GM18508 (cell line): ENCODE measurements at regions not wholly inside any gene's neighbourhood (a gene's known extent, or its start where the extent isn't known, plus 50 kb on each side); places are given as distances from the start of the nearest gene placed in this dataset.

Experiments used
- ATAC-seq: cut with Tn5 transposase; IDR thresholded peaks from one replicate; pipeline ENCODE4 v1.9.1; 2021; ENCODE audit warnings: moderate number of reproducible peaks; ENCODE audit not compliant: insufficient read depth, unreplicated experiment

DNA sequence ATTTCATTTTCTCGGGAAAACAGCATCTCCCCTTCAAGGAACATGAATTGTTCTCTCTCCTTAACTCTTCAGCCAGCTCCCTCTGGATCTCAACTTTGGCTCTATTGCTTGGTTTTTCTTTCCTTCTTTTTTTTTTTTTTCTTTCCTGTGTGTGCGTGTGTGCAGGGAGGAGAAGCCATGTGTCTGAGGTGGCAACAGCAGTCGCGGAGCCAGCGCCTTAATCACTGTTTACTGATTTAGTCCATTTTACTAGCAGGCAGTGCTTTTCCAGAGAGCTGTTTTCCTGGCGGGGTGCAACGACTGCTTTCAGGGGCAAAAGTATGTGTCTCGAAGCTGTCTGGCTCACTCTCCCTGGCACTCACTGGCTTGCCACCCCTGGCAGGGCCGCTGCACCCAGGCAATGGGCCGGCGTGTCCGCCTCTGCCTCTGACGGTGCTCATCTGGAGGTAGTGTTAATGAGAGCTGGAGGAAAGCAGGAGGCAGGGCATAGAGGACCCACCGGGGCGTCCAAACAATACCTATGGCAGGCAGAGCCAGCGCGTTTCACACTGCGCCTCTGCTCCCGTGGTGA is 835.4 kb upstream of the NR2F2 start:
- ATAC-seq, result no peak

DNA sequence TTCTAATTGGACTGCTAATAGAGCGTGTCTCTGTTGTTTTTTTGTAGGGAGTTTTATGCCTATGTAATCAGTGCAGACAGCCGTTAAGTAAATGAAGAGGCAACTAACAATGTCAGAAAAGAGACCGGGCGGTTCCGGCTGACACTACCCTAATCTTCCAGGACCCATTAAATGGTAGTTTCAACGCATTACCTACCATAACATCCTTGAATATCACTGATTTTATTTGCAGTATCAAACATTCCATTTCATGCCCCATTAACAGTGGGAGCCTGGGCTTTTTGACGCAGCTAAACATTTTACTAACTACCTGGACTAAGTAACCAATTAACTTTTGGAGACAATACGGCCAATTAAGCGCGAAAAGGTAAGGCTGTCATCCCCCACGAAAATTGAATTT is 832.9 kb upstream of the NR2F2 start:
- ATAC-seq, result no peak

DNA sequence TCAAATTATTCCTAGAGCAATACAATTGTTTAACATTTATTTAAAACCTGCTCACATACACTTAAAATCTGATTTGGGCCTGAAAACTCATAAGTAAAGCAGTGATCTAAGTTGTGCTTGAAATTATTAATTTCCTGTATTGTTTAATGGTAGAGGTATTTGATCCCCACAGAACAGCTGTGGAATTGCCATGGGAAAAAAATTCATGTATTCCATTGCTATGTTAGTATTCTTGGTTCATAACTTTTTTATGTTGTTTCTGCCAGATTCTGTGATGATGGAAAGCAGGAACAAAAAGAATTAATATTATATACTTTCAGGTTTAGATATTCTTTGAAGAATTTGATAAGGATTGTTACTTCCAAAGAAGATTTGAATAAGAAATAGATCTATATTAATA is 831.5 kb upstream of the NR2F2 start:
- no peak for ATAC-seq

DNA sequence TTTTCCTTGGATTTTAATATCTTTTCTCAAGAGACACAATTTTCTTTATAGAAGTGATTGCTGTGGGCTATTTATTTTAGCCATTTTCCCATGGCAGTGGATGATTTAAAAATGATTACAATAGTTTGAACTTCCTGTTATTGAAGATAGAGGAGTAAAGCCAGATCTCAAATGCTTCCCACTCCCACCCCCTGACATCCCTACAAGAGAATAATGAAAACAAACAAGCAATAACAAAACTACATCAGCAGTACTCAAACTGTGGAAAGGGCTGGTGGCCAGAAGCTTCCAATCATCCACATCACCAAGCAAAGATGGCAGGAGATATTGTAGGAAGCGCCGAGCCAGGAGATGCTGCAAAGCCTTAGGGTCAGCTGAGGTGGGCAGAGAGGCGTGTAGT is 831.1 kb upstream of the NR2F2 start:
- ATAC-seq, result no peak

DNA sequence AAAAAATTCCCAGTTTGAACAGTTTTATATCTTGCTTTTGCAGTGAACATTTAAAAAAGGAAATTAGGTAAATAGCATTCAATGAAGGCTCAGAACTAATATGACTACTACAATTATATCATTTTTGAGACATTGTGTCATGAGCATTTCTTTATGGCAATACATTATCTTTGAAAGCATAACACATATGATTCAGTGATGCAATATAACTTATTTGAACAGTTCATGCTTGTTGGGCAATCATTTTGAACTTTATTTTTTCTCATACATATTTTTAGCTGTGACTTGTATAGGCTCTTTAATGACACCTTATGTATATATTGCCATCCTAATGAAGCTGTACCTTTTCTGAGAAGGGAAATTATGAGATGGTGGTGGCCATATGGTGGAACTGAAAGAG is 828.6 kb upstream of the NR2F2 start:
- no peak for ATAC-seq

DNA sequence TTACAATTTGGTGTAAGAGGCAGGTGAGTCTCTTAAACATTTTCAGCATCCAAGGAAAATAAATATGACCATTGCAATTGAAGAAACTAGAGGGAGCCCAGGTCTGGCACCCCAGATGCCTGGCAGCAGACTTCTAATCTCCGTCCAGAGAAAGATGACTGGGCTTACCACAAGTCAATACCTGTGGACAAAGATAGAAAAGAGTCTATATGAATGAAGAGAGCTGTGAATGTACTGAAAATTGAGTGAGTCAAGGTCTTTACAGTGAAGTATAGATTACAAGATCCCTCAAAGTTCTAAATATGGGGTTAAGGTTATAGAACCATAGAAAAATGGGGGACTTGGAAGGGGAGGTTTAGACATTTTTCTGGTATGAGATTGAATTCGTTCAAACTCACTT is 827.4 kb upstream of the NR2F2 start:
- no peak for ATAC-seq

DNA sequence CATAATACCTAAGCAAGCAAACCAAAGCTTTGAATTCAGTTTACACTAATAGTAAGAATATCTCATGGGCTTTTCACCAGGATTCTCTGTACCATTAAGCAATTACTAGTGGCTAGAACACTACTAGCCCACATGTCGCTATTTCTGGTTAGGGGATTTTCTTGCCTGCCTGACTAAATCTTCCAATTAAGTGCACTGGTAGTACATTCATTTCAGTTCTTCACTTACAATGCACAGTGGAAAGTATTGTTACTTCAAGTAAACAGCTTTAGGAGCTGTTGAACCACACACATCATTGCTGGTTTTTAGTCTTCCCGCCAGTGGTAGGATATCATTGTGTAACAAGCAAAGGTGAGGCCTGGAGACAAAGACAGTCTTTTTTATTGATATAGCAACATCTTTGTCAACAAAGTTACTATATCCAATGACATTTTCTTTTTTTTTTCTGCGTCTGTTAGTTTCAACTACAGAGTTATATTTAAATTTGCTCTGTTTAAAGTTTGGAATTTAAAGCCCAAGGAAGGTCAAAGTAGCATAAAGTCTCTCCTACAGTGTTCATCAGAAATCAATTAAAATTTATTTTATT is 826.8 kb upstream of the NR2F2 start:
- no peak for ATAC-seq

DNA sequence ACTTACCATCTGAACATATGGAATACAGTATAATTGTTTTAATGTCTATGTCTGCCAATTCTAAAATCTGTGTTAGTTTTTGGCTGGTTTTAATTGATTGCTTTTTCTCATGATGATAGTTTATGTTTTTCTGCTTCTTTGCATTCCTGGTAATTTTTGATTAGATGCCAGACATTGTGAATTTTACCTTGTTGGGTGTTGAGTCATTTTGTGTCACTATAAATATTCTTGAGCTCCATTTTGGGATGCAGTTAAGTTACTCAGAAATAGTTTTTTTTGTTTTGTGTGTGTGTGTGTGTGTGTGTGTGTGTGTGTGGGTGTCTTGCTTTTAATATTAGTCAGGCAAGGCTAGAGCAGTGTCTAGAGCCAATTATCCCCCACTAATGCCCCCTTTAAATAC is 818.8 kb upstream of the NR2F2 start:
- no peak for ATAC-seq

DNA sequence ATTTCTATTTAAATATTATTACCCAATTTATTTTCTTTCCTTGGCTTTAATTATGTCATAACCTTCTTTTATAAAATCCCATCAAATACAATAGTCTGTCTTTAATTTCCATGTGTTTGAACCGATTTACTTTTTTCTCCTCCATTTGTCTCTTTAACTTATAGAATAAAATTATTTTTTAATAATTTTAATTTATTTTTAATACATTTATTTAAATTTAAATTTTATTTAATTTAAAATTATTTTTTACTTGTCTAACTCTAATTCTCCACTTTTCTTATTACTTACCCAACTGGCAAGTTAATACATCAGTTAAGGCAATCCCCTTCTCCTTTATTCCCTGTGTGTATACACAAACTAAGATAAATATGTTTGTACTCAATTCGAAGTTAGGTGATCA is 817.6 kb upstream of the NR2F2 start:
- ATAC-seq, result no peak

DNA sequence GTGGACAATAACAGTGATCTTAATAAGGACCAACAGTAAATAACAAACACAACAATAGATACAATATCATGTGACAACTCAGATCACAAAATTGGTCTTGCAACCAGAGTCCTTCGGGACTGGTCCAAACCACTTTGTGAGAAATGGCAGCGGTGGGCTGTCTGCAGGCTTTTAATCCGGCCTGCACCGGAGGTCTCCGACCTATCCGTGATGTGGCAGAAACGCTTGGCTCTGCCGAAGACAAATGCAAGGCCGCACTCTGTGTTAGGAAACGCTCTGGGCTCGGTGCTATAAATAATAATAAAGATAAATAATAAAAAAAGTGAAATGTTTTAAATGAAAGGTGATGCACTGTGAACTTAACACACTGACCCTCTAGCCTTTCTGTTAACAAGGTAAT is 810.6 kb upstream of the NR2F2 start:
- ATAC-seq, result no peak

DNA sequence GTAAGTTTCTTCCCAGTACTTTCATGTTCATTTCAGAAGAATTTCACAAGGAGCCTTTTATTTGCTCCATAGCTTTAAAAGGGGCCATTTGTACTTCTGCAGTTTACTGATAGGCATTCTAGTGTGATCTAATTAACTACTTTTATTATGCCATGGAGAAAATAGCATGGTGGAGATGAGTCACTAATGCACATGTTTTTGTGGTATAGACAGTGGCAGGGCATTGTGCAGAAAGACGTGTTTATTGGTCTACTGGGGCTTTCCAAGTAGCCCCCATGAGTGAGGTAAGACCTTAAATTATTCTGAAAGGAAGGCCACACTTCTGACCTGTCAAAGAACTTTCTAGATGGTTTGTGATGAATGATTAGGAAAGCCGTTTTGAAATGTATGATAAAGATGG is 810.0 kb upstream of the NR2F2 start:
- no peak for ATAC-seq

DNA sequence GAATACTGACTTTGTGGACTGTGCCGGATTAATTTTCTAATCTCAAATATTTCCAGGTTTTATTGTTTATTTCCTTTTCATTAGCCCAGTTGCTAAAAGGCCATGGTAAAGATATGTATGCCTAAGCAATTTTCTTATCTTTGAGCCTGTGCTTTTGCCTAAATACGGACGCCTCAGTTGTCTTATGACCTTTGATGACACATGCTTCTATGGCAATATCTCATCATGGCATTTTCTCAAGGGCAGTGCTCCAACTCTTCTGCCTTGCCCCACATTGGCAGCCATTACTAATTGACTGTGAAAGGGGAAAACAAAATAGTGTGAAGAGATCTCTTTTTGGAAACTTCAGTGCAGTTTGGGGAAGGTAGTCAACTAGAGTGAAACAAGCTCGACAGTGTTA is 809.6 kb upstream of the NR2F2 start:
- ATAC-seq, result no peak

DNA sequence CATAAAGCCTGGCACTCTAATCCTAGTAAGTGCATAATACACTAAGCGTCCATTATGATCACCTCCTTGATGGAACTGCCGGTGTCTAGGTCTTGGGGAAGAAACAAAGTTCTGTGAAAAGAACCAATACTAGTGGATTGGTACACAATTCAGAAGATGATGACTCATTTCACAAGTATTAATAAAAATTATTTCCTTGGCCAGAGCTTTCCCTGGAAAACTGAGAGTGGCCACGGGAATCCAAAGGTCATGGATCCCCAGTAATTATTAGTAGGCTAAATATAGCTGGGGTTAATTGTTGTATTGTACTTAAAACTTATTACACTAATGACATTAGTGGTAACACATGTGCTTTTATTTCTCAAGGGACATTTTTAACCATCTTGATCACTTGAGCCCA is 808.0 kb upstream of the NR2F2 start:
- ATAC-seq, result no peak

DNA sequence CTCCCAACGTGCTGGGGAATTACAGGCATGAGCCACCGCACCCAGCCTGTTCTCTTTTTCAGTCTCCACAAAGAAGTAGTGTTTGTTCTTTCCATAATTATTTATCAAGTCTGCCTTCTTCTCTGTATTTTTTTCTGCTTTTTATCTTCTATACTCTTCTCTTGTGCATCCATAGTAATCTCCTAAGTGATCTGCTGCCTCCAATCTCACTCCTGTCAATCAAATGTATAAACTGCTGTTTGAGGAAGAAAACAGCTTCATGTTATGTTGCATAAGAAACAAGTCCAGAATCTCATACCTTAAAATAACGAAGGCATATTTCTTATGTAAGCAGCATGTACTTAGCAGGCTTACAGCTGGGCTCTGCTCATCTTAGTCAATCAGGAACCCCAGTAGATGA is 801.6 kb upstream of the NR2F2 start:
- no peak for ATAC-seq

DNA sequence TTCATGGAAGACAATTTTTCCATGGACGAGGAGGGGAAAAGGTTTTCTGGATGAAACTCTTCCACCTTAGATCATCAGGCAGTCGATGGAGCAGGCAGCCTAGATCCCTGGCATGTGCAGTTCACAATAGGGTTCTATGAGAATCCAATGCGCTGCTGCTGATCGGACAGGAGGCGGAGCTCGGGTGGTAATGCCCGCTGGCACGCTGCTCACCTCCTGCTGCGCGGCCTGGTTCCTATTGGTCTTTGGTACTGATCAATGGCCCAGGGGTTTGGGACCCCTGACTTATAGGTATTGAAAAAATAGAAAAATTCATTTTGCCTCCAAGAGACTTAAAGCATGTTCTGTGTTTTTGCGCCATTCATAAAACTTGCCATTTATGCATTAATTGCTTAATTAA is 793.9 kb upstream of the NR2F2 start:
- ATAC-seq, result no peak

DNA sequence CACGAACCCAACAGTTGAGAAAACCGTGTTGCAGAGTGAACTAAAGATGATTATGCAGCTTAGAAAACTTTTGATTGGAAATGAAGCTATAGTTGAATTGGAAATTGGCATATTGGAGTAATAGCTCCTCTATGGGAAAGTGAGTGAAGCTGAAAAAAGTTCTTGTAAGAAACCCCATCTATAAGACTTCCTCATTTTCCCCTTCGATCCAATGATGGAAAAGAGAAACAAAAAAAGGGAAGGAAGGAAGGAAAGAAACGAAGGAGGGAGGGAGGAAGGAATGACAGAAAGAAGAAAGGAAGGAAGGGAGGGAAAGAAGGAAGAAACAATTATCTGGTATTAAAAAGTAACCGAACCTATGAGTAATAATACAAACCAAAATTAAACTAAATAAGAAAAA is 791.8 kb upstream of the NR2F2 start:
- ATAC-seq, result no peak

DNA sequence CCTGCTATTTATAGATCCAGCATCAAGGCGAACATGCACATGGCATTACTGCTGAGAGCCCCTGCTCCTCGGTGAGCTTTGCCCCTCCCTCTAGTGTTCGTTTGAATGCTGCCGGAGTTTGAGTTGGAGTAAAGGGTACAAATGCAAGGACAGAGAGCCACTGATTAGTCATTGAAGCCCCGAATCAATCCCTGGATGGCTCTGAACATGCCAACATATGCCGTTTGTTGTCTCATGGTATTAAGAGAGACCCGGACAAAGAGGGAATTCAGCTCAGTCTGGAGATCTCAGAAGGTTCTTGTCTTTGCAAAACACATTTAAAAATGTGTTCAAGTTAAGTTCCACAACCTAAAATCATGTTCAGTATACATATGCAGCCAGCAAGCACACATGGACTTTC is 789.2 kb upstream of the NR2F2 start:
- ATAC-seq, result no peak

DNA sequence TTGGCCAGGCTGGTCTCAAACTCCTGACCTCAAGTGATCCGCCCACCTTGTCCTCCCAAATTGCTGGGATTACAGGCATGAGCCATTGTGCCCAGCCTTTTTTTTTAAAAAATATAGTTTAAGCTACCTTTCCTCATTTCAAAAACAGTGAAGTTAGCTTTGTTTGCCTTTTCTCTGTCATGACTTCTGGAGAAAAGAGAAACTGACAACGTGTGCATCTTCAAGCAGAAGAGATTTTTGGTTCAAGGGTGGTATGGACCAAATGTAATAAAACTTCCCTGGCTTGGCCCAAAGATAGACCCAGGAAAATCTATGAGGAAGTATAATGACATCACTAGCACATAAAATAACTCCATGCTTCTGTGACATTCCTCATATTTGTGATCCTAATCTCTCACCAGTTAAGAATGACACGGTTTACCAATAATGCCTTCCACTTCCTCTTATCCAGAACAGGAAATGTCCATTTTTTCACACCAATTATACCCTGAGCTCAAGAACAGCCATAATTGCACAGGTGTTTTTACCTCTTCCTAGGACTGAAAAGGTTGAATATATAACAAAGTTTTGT is 781.2 kb upstream of the NR2F2 start:
- ATAC-seq, result no peak

DNA sequence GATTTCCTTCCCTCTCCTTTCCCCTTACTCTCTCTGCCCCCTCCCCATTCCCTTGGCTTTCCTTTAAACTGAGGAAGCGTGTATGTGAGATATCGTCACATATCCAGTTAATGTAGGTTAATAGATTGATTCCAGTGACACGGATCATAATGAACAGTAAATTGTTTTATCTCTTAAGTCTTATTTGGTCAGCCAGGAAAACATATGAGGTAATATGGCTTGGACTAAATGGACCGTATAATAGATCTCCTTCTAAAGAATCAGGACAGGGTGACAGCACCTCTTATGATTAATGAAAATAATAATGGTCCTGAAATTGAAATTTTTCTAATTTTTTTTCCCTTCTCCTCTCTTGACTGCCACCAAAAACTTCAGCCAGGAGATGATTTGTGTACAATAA is 779.8 kb upstream of the NR2F2 start:
- no peak for ATAC-seq

DNA sequence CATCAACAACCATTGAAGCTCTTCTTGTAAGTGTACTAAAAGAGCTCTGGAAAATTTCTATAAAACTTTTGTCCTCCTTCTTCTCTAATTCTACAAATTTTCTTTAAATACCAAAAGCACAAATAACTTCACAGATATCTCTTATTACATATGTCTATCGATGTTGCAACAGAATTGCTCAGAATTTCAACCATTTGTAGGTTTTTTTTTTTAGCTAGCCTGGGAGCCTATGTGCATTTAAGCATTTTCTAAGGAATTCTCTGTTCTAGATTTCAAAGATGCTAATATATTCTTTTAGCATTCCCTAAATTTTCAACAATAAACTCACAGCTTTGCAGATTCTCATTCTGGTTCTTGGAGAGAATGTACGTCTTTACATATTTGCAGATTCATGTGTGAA is 774.3 kb upstream of the NR2F2 start:
- ATAC-seq, result no peak

DNA sequence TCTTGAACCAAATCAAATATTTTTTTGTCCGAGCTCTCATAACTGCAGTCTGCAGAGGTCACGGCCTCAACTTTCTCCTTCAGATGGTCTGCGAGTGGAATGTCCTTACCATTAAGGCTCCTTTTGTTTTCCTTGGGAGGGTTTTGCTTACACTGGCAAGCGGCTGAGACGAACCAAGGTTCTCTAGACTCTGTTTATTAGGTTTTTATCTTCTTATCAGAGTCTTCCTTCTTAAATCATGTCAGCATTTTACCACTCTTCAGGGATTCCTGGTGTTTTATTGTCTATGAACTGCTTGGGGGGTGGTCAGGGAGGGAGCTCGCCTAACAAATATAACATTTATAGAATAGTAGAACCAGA is 773.7 kb upstream of the NR2F2 start:
- ATAC-seq, result no peak

DNA sequence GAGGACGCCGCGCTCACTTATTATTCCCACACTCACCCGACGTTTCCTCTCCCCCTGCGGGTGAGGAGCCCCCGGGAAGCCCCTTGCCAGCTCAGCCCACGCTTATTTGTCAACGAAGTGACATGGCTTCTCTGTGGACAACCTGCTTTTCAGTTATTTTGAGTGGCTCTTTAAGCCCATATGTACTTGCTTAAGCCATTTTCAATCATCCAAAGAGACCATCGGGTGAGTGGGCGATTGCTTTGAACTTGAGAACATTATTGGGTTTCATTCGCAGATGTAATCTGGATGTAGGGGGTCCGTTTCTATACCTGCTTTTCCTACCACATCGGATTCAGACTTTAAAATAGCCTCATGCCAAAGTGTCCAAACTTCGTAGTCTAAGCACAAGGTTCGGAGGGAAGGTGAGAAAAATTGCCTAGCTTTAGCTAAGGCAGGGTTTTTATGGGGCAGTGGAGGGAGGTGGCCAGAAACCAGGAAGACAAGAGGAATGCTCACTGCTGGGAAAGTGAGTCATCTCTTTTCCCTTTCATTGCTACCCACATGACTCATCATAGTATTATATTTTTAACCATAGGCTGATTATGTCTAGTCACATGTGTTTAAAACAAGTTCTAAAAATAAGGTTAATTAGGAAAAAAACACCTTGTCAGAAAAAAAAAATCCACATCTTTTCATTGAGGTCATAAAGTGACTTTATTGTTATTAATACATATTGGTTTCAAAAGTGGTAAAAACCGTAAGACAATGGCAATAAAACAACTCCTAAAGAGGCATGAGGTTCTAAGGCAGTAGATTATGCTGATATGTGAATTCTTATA is 773.1 kb upstream of the NR2F2 start:
- ATAC-seq, result no peak
